Uterus (tissue), 3 donors: ENCODE measurements at regions not wholly inside any gene's neighbourhood (a gene's known extent, or its start where the extent isn't known, plus 50 kb on each side); places are given as distances from the start of the nearest gene placed in this dataset.

Source experiments
- DNase-seq, 2 donors: peaks; one replicate each; pipeline ENCODE4 v3.0.0-alpha.2; 2019 to 2020
- H3K27ac ChIP-seq, 2 donors: fragments of 200-600 bp; sonication (generic); 1 replicate in 1 of 2; 2 replicates in 1 of 2; pipeline ENCODE4 v1.5.1; 2016 to 2018
- H3K27me3 ChIP-seq, 2 donors: fragments of 200-600 bp; sonication (generic); one replicate each; pipeline ENCODE4 v1.5.1; 2018 to 2019; ENCODE audit warnings: control low read depth in 1 of 2
- H3K36me3 ChIP-seq, 2 donors: fragments of 200-600 bp; sonication (generic); one replicate each; pipeline ENCODE4 v1.5.1; 2019; ENCODE audit warnings: control low read depth in 1 of 2
- H3K4me1 ChIP-seq, 2 donors: fragments of 200-600 bp; sonication (generic); one replicate each; pipeline ENCODE4 v1.5.1; 2018 to 2019; ENCODE audit warnings: control low read depth in 1 of 2
- H3K4me3 ChIP-seq, 2 donors: fragments of 200-600 bp; sonication (generic); 1 replicate in 1 of 2; 2 replicates in 1 of 2; pipeline ENCODE4 v1.5.1; 2018 to 2019; ENCODE audit warnings: mild to moderate bottlenecking in 1 of 2
- H3K9me3 ChIP-seq, 2 donors: fragments of 200-600 bp; sonication (generic); one replicate each; pipeline ENCODE4 v1.5.1; 2019; ENCODE audit warnings: control low read depth in 1 of 2
- CTCF ChIP-seq, 4 experiments: fragments of 200-600 bp in 2 of 4; fragments of 450-650 bp in 2 of 4; sonication (generic) in 2 of 4; IDR thresholded peaks; one replicate each; pipeline ENCODE4 v1.5.1; 2016 to 2019; ENCODE audit warnings: antibody characterized with exemption in 4 of 4, mild to moderate bottlenecking in 2 of 4, moderate library complexity in 1 of 4
- POLR2A ChIP-seq, 2 donors: fragments of 450-650 bp; IDR thresholded peaks; one replicate each; pipeline ENCODE4 v1.6.1; 2016; ENCODE audit warnings: antibody characterized with exemption in 2 of 2, mild to moderate bottlenecking in 1 of 2, moderate library complexity in 1 of 2
- intact Hi-C: fragments of 100-400 bp; cut with DNase I; formaldehyde crosslinking; loops from one replicate; pipeline ENCODE4 v1.15.1; 2023; ENCODE audit warnings: low total_unique reads
- donor health status: DM: yes; HTN: yes; CAD: no.

- DNase-seq, result no peak
- no peaks in the 10 kb centered on the region for H3K9me3 ChIP-seq
- no peak overlapping the region for H3K27ac ChIP-seq
- H3K36me3 ChIP-seq, result no peaks in the 10 kb centered on the region
- intact Hi-C loops, result no loop called here
- no peaks in the 10 kb centered on the region for H3K4me1 ChIP-seq
- TF ChIP-seq CTCF (IDR thresholded peaks at IDR 0.05) (no peak), POLR2A (IDR thresholded peaks at IDR 0.05) (no peak)
- no peak overlapping the region for H3K4me3 ChIP-seq
- no peaks in the 10 kb centered on the region for H3K27me3 ChIP-seq
Measured at GRCh38 chr1:68585351-68585750, 88.5 kb upstream of the DEPDC1 start.

- H3K4me1 ChIP-seq, result no peaks in the 10 kb centered on the region
- no peak for TF ChIP-seq CTCF (IDR thresholded peaks at IDR 0.05)
- TF ChIP-seq POLR2A (IDR thresholded peaks at IDR 0.05), result no peak
- no peaks in the 10 kb centered on the region for H3K9me3 ChIP-seq
- no peak overlapping the region for H3K4me3 ChIP-seq
- no peak for DNase-seq
- no peaks in the 10 kb centered on the region for H3K27me3 ChIP-seq
- intact Hi-C loops, result no loop called here
- no peak overlapping the region for H3K27ac ChIP-seq
- H3K36me3 ChIP-seq, result no peaks in the 10 kb centered on the region
Measured at GRCh38 chr1:68586766-68587165, 89.9 kb upstream of the DEPDC1 start.

GRCh38 chr1:68588304-68588703 is 91.4 kb upstream of the DEPDC1 start:
- no peak overlapping the region for H3K27ac ChIP-seq
- no peak for DNase-seq
- H3K9me3 ChIP-seq, result no peaks in the 10 kb centered on the region
- no peaks in the 10 kb centered on the region for H3K4me1 ChIP-seq
- H3K27me3 ChIP-seq, result no peaks in the 10 kb centered on the region
- intact Hi-C loops, result no loop called here
- TF ChIP-seq CTCF (IDR thresholded peaks at IDR 0.05) (no peak), POLR2A (IDR thresholded peaks at IDR 0.05) (no peak)
- H3K4me3 ChIP-seq, result no peak overlapping the region
- no peaks in the 10 kb centered on the region for H3K36me3 ChIP-seq

- DNase-seq, result no peak
- Histone ChIP-seq H3K27me3 (no peaks in the 10 kb centered on the region), H3K4me3 (no peak overlapping the region), H3K4me1 (no peaks in the 10 kb centered on the region), H3K9me3 (no peaks in the 10 kb centered on the region), H3K36me3 (no peaks in the 10 kb centered on the region), H3K27ac (no peak overlapping the region)
- intact Hi-C loops, result no loop called here
- TF ChIP-seq POLR2A (IDR thresholded peaks at IDR 0.05), result no peak
- TF ChIP-seq CTCF (IDR thresholded peaks at IDR 0.05), result no peak
Measured at GRCh38 chr1:68590473-68590872, 93.6 kb upstream of the DEPDC1 start.

GRCh38 chr1:68594851-68595250 is 98.0 kb upstream of the DEPDC1 start:
- Histone ChIP-seq H3K36me3 (no peaks in the 10 kb centered on the region), H3K27me3 (no peaks in the 10 kb centered on the region), H3K4me1 (no peaks in the 10 kb centered on the region), H3K9me3 (no peaks in the 10 kb centered on the region), H3K27ac (no peak overlapping the region), H3K4me3 (no peak overlapping the region)
- no peak for TF ChIP-seq CTCF (IDR thresholded peaks at IDR 0.05)
- no peak for TF ChIP-seq POLR2A (IDR thresholded peaks at IDR 0.05)
- intact Hi-C loops, result no loop called here
- no peak for DNase-seq
